HEK293 (cell line): ENCODE measurements at regions not wholly inside any gene's neighbourhood (a gene's known extent, or its start where the extent isn't known, plus 50 kb on each side); places are given as distances from the start of the nearest gene placed in this dataset.

Experiments used
- CTCF ChIA-PET: fragments of 350-600 bp; formaldehyde crosslinking; extraction: SDS; loops from one replicate; lab custom pipeline; 2021; ENCODE audit warnings: antibody characterized with exemption; lab: Yijun Ruan, JAX
- POLR2A ChIA-PET: fragments of 300-600 bp; formaldehyde crosslinking; extraction: SDS; loops from one replicate; lab custom pipeline; 2020; ENCODE audit warnings: antibody characterized with exemption, inconsistent platforms; lab: Yijun Ruan, JAX
- H3K27ac ChIP-seq: fragments of 200-500 bp; sonication (Bioruptor generic); 2 replicates; pipeline ENCODE4 v1.5.1; 2014; ENCODE audit warnings: low read depth, low read length, control low read depth, inconsistent platforms; ENCODE audit errors: extremely low read depth
- H3K36me3 ChIP-seq, 2 experiments: fragments of 200-500 bp in 1 of 2; sonication (Bioruptor generic) in 1 of 2; 1 replicate in 1 of 2; 2 replicates in 1 of 2; pipeline ENCODE4 v1.5.1; 2014 to 2017; ENCODE audit warnings: inconsistent platforms in 2 of 2, low read length in 2 of 2; ENCODE audit not compliant: control insufficient read depth in 2 of 2, insufficient read depth in 1 of 2
- H3K4me1 ChIP-seq: fragments of 200-500 bp; sonication (Bioruptor generic); 2 replicates; pipeline ENCODE4 v1.5.1; 2014; ENCODE audit warnings: mild to moderate bottlenecking, low read length, inconsistent platforms; ENCODE audit not compliant: control insufficient read depth, insufficient read depth
- H3K4me3 ChIP-seq: 2 replicates; pipeline ENCODE4 v1.5.1; 2011; ENCODE audit warnings: low read depth, mild to moderate bottlenecking, control low read depth, low read length, moderate library complexity
- H3K9me3 ChIP-seq: fragments of 200-500 bp; sonication (Bioruptor generic); 2 replicates; pipeline ENCODE4 v1.5.1; 2014; ENCODE audit warnings: low read depth, low read length, inconsistent platforms; ENCODE audit not compliant: control insufficient read depth, insufficient read depth
- ATF2 ChIP-seq: fragments of 450-650 bp; formaldehyde crosslinking; IDR thresholded peaks from 2 replicates; pipeline ENCODE4 v1.5.1; 2016; ENCODE audit warnings: missing biosample characterization, missing genetic modification characterization, low read depth
- BCL6B ChIP-seq: fragments of 450-650 bp; formaldehyde crosslinking; IDR thresholded peaks from 2 replicates; pipeline ENCODE4 v1.5.1; 2017; ENCODE audit warnings: missing biosample characterization, missing genetic modification characterization
- MZF1 ChIP-seq: fragments of 450-650 bp; formaldehyde crosslinking; IDR thresholded peaks from 2 replicates; pipeline ENCODE4 v1.5.1; 2017; ENCODE audit warnings: missing biosample characterization, missing genetic modification characterization, borderline replicate concordance
- PATZ1 ChIP-seq: fragments of 450-650 bp; formaldehyde crosslinking; IDR thresholded peaks from 2 replicates; pipeline ENCODE4 v1.5.1; 2016; ENCODE audit warnings: missing biosample characterization, missing genetic modification characterization
- SCRT1 ChIP-seq: fragments of 450-650 bp; formaldehyde crosslinking; IDR thresholded peaks from 2 replicates; pipeline ENCODE4 v1.5.1; 2016; ENCODE audit warnings: missing biosample characterization, missing genetic modification characterization, borderline replicate concordance
- SP3 ChIP-seq: fragments of 450-650 bp; formaldehyde crosslinking; IDR thresholded peaks from 2 replicates; pipeline ENCODE4 v1.5.1; 2016; ENCODE audit warnings: missing biosample characterization, missing genetic modification characterization
- ZBTB17 ChIP-seq: fragments of 450-650 bp; formaldehyde crosslinking; IDR thresholded peaks from 2 replicates; pipeline ENCODE4 v1.5.1; 2016; ENCODE audit warnings: missing biosample characterization, missing genetic modification characterization
- ZNF18 ChIP-seq: fragments of 450-650 bp; formaldehyde crosslinking; IDR thresholded peaks from 2 replicates; pipeline ENCODE4 v1.5.1; 2016; ENCODE audit warnings: missing biosample characterization, missing genetic modification characterization
- ZNF19 ChIP-seq: fragments of 450-650 bp; formaldehyde crosslinking; IDR thresholded peaks from 2 replicates; pipeline ENCODE4; 2016; ENCODE audit warnings: missing biosample characterization, missing genetic modification characterization, low read depth
- ZNF2 ChIP-seq: fragments of 450-650 bp; formaldehyde crosslinking; IDR thresholded peaks from 2 replicates; pipeline ENCODE4 v1.5.1; 2016; ENCODE audit warnings: missing biosample characterization, missing genetic modification characterization
- ZNF202 ChIP-seq: fragments of 450-650 bp; formaldehyde crosslinking; IDR thresholded peaks from 2 replicates; pipeline ENCODE4 v1.5.1; 2016; ENCODE audit warnings: missing biosample characterization, missing genetic modification characterization, borderline replicate concordance
- ZNF341 ChIP-seq: fragments of 450-650 bp; formaldehyde crosslinking; IDR thresholded peaks from 2 replicates; pipeline ENCODE4; 2016; ENCODE audit warnings: low read depth, missing biosample characterization, missing genetic modification characterization
- ZNF398 ChIP-seq: fragments of 450-650 bp; formaldehyde crosslinking; IDR thresholded peaks from 2 replicates; pipeline ENCODE4 v1.5.1; 2017; ENCODE audit warnings: missing biosample characterization, missing genetic modification characterization
- ZNF449 ChIP-seq: fragments of 450-650 bp; formaldehyde crosslinking; IDR thresholded peaks from 2 replicates; pipeline ENCODE4 v1.5.1; 2017; ENCODE audit warnings: missing biosample characterization, mild to moderate bottlenecking, missing genetic modification characterization, moderate library complexity
- ZNF549 ChIP-seq: fragments of 450-650 bp; IDR thresholded peaks from 2 replicates; pipeline ENCODE4 v1.5.1; 2018; ENCODE audit warnings: missing biosample characterization, missing genetic modification characterization, mild to moderate bottlenecking, inconsistent platforms, moderate library complexity
- ZNF580 ChIP-seq: fragments of 450-650 bp; formaldehyde crosslinking; IDR thresholded peaks from 2 replicates; pipeline ENCODE4 v1.5.1; 2016; ENCODE audit warnings: missing biosample characterization, missing genetic modification characterization
- ZNF623 ChIP-seq: fragments of 450-650 bp; formaldehyde crosslinking; IDR thresholded peaks from 2 replicates; pipeline ENCODE4 v1.5.1; 2016; ENCODE audit warnings: missing biosample characterization, missing genetic modification characterization
- ZNF629 ChIP-seq: fragments of 450-650 bp; formaldehyde crosslinking; IDR thresholded peaks from 2 replicates; pipeline ENCODE4 v1.5.1; 2017; ENCODE audit warnings: missing biosample characterization, missing genetic modification characterization
- ZNF639 ChIP-seq: fragments of 450-650 bp; formaldehyde crosslinking; IDR thresholded peaks from 2 replicates; pipeline ENCODE4 v1.5.1; 2016; ENCODE audit warnings: missing biosample characterization, missing genetic modification characterization
- ZNF664 ChIP-seq: fragments of 450-650 bp; formaldehyde crosslinking; IDR thresholded peaks from 2 replicates; pipeline ENCODE4 v1.5.1; 2016; ENCODE audit warnings: missing biosample characterization, missing genetic modification characterization
- ZSCAN30 ChIP-seq: fragments of 450-650 bp; IDR thresholded peaks from 2 replicates; pipeline ENCODE4 v1.5.1; 2018; ENCODE audit warnings: missing biosample characterization, mild to moderate bottlenecking, missing genetic modification characterization, moderate library complexity

GRCh38 chr16:22727285-22728166, 86.4 kb upstream of the HS3ST2 start (continued):
- TF ChIP-seq ZNF639 (tag by site-specific recombination) = peak; percentile 48; the same call in 1 of the 2 replicates
- peak; percentile 18; the same call in 1 of the 2 replicates for TF ChIP-seq SP3 (tag by site-specific recombination)
- TF ChIP-seq ZNF623 (tag by site-specific recombination) = peak; percentile 92
- TF ChIP-seq ZBTB17 = peak; percentile 97
- peak; percentile 25; the same call in 1 of the 2 replicates for TF ChIP-seq ZNF398 (tag by site-specific recombination)
- no peak for TF ChIP-seq ZSCAN30
- TF ChIP-seq ZNF629 (tag by site-specific recombination) = peak; percentile 95
- TF ChIP-seq MZF1 = no peak
- TF ChIP-seq ZNF341 (tag by site-specific recombination) = peak; percentile 85
- no peak for TF ChIP-seq SCRT1 (tag by site-specific recombination)
- peak; percentile 97 for TF ChIP-seq ZNF664 (tag by site-specific recombination)
- TF ChIP-seq ZNF202 (tag by site-specific recombination) = no peak
- peak; percentile 80 for TF ChIP-seq ZNF580 (tag by site-specific recombination)

- Histone ChIP-seq H3K27ac (peak overlapping the region; percentile 76), H3K9me3 (no peaks in the 10 kb centered on the region), H3K36me3 (no peaks in the 10 kb centered on the region), H3K4me1 (peaks cover 11% of the 10 kb centered on the region), H3K4me3 (no peak overlapping the region)
- ChIA-PET CTCF (no interaction called here), POLR2A (no interaction called here)
- TF ChIP-seq ATF2 (peak; percentile 71), ZNF2 (tag by site-specific recombination) (peak; percentile 58), PATZ1 (tag by site-specific recombination) (peak; percentile 67), ZNF449 (tag by site-specific recombination) (no peak; the same call in 1 of the 2 replicates), ZNF19 (tag by site-specific recombination) (no peak), ZNF549 (tag by site-specific recombination) (no peak), BCL6B (peak; percentile 98), ZNF18 (tag by site-specific recombination) (peak; percentile 91)
Observed at GRCh38 chr16:22728167-22728836, 85.7 kb upstream of the HS3ST2 start.
